ENCODE measurements at regions not wholly inside any gene's neighbourhood (a gene's known extent, or its start where the extent isn't known, plus 50 kb on each side); places are given as distances from the start of the nearest gene placed in this dataset.

DNA sequence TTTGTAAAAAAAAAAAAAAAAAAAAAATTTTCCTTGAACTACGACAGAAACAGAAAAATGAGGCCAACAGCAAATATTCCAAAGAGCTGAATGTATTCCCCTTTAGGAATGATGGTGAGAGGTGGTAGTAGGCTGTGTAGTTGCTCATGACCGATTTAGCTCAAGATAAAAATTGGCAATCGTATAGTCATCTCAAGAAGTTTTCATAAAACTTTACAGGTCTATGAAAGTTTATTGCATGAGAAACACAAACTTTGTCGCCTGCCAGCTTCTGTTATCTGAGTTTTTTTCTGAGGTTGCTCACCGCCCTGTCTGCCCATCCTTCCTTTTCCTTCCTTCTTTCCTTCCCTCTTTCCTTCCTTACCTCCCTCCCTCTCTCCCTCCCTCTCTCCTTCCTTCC lies 605.5 kb downstream of the BCL11B start:
- Histone ChIP-seq H3K9me3 (ENCODE audit: control insufficient read depth in 2 of 2, insufficient read depth in 1 of 2, low read depth in 1 of 2, low read length in 1 of 2) (no peaks in the 10 kb centered on the region), H3K27me3 (ENCODE audit: control insufficient read depth in 3 of 3, insufficient read depth in 3 of 3, low read length in 3 of 3) (no peaks in the 10 kb centered on the region), H3K36me3 (ENCODE audit: control insufficient read depth in 3 of 3, insufficient read depth in 2 of 3, low read depth in 1 of 3, low read length in 3 of 3) (no peaks in the 10 kb centered on the region), H3K4me1 (ENCODE audit: control insufficient read depth in 3 of 3, insufficient read depth in 2 of 3, low read depth in 1 of 3, low read length in 2 of 3) (no peaks in the 10 kb centered on the region), H3K4me3 (ENCODE audit: low read depth in 1 of 3, low read length in 3 of 3) (no peak overlapping the region), H3K27ac (ENCODE audit: low read depth in 1 of 3, low read length in 2 of 3) (no peak overlapping the region)
- 24 to 70% (median 36%) methylated on average over 5 of the region's 5 CpGs for WGBS, 3 donors
- DNase-seq (no peak), FAIRE-seq (no peak)

DNA sequence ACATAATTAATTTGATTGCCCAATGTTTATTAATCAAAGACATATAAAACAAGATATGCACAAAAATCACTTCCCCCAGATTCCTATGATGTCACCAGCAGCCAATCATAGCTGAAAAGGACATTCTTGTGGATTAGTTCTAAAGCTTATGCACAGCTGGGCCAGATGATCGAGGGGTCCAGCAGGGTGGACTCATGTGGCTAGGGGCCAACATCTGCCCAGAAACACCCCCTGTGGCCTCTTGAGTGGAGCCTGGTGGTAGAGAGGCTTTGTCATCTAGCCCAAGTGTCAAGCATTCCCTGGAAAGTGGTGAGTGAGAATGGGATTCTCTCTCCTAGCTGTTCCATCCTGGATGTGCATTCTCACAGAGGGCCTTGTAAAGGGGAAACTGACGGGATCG lies 590.0 kb downstream of the BCL11B start:
- Histone ChIP-seq H3K36me3 (ENCODE audit: control insufficient read depth in 3 of 3, insufficient read depth in 2 of 3, low read depth in 1 of 3, low read length in 3 of 3) (no peaks in the 10 kb centered on the region), H3K9me3 (ENCODE audit: control insufficient read depth in 2 of 2, insufficient read depth in 1 of 2, low read depth in 1 of 2, low read length in 1 of 2) (no peaks in the 10 kb centered on the region), H3K27me3 (ENCODE audit: control insufficient read depth in 3 of 3, insufficient read depth in 3 of 3, low read length in 3 of 3) (no peaks in the 10 kb centered on the region), H3K4me1 (ENCODE audit: control insufficient read depth in 3 of 3, insufficient read depth in 2 of 3, low read depth in 1 of 3, low read length in 2 of 3) (no peaks in the 10 kb centered on the region), H3K27ac (ENCODE audit: low read depth in 1 of 3, low read length in 2 of 3) (no peak overlapping the region), H3K4me3 (ENCODE audit: low read depth in 1 of 3, low read length in 3 of 3) (no peak overlapping the region)
- DNase-seq (no peak), FAIRE-seq (no peak)
- 77 to 85% (median 84%) methylated on average over 3 of the region's 3 CpGs for WGBS, 3 donors

DNA sequence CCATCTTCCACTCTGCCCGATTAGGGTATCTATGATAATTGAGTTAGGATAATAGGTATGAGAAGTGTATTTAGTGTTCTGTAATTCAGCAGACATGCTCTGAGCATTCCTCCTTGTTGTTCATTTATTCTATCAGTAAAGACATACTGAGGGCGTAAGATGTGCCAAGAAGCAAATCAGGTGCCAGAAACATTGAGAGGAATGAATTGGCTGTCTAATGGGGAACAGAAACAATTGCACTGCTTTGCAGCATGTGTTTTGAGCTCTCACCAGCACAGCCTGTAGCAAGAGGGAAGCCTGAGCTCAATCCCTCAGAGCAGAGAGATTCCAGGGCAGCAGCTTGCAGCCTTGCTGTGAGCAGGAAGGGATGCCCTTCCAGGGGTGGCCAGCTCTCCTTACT lies 589.3 kb downstream of the BCL11B start:
- no peak for FAIRE-seq
- Histone ChIP-seq H3K36me3 (ENCODE audit: control insufficient read depth in 3 of 3, insufficient read depth in 2 of 3, low read depth in 1 of 3, low read length in 3 of 3) (no peaks in the 10 kb centered on the region), H3K27ac (ENCODE audit: low read depth in 1 of 3, low read length in 2 of 3) (no peak overlapping the region), H3K27me3 (ENCODE audit: control insufficient read depth in 3 of 3, insufficient read depth in 3 of 3, low read length in 3 of 3) (no peaks in the 10 kb centered on the region), H3K4me1 (ENCODE audit: control insufficient read depth in 3 of 3, insufficient read depth in 2 of 3, low read depth in 1 of 3, low read length in 2 of 3) (no peaks in the 10 kb centered on the region), H3K9me3 (ENCODE audit: control insufficient read depth in 2 of 2, insufficient read depth in 1 of 2, low read depth in 1 of 2, low read length in 1 of 2) (no peaks in the 10 kb centered on the region), H3K4me3 (ENCODE audit: low read depth in 1 of 3, low read length in 3 of 3) (no peak overlapping the region)
- no peak for DNase-seq
- 57 to 75% (median 63%) methylated on average over 2 of the region's 2 CpGs for WGBS, 3 donors

DNA sequence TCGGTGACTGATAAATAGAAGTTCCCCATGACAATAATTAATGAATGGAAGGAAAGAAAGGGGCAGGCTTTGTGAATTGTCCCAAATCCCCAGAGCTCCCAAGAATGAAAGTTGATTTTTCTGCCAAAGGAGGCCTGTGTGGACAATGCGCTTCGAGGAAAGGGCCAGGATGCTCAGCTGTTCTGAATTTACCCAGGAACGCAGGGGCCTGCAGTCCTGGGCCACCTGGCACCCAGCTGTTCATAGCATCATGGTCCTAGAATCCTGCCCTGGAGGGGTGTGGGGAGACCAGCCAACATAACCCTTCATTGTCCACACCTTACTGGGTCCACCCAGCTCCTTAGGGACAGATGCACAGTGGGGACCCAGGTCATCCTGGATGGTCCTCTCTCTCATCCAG lies 587.5 kb downstream of the BCL11B start:
- Histone ChIP-seq H3K36me3 (ENCODE audit: control insufficient read depth in 3 of 3, insufficient read depth in 2 of 3, low read depth in 1 of 3, low read length in 3 of 3) (no peaks in the 10 kb centered on the region), H3K9me3 (ENCODE audit: control insufficient read depth in 2 of 2, insufficient read depth in 1 of 2, low read depth in 1 of 2, low read length in 1 of 2) (no peaks in the 10 kb centered on the region), H3K4me3 (ENCODE audit: low read depth in 1 of 3, low read length in 3 of 3) (no peak overlapping the region), H3K27ac (ENCODE audit: low read depth in 1 of 3, low read length in 2 of 3) (no peak overlapping the region), H3K27me3 (ENCODE audit: control insufficient read depth in 3 of 3, insufficient read depth in 3 of 3, low read length in 3 of 3) (no peaks in the 10 kb centered on the region), H3K4me1 (ENCODE audit: control insufficient read depth in 3 of 3, insufficient read depth in 2 of 3, low read depth in 1 of 3, low read length in 2 of 3) (no peaks in the 10 kb centered on the region)
- DNase-seq: no peak
- no peak for FAIRE-seq
- 78 to 90% (median 89%) methylated on average over 4 of the region's 4 CpGs for WGBS, 3 donors

DNA sequence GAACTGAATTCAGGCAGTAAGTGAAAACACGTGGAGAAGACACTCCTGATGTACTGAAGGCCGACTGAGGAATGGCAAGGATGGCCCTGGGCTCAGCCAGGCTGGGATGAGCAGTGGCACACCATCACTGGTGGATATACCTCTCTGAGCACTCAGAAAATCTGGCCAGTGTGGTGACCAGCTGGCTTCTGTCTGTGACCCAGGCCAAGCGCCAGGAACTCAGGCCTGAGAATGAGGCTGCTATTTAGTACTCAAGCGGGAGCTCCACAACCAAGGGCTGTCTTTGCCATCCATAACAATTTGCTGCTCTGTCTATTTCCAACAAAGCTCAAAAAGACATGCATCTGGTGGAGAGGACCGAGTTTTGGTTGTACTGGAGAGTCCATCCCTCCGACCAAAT lies 586.3 kb downstream of the BCL11B start:
- Histone ChIP-seq H3K4me1 (ENCODE audit: control insufficient read depth in 3 of 3, insufficient read depth in 2 of 3, low read depth in 1 of 3, low read length in 2 of 3) (no peaks in the 10 kb centered on the region), H3K27me3 (ENCODE audit: control insufficient read depth in 3 of 3, insufficient read depth in 3 of 3, low read length in 3 of 3) (no peaks in the 10 kb centered on the region), H3K36me3 (ENCODE audit: control insufficient read depth in 3 of 3, insufficient read depth in 2 of 3, low read depth in 1 of 3, low read length in 3 of 3) (no peaks in the 10 kb centered on the region), H3K4me3 (ENCODE audit: low read depth in 1 of 3, low read length in 3 of 3) (no peak overlapping the region), H3K9me3 (ENCODE audit: control insufficient read depth in 2 of 2, insufficient read depth in 1 of 2, low read depth in 1 of 2, low read length in 1 of 2) (no peaks in the 10 kb centered on the region), H3K27ac (ENCODE audit: low read depth in 1 of 3, low read length in 2 of 3) (no peak overlapping the region)
- 82 to 87% (median 84%) methylated on average over 6 of the region's 6 CpGs for WGBS, 3 donors
- FAIRE-seq: no peak
- DNase-seq: no peak

DNA sequence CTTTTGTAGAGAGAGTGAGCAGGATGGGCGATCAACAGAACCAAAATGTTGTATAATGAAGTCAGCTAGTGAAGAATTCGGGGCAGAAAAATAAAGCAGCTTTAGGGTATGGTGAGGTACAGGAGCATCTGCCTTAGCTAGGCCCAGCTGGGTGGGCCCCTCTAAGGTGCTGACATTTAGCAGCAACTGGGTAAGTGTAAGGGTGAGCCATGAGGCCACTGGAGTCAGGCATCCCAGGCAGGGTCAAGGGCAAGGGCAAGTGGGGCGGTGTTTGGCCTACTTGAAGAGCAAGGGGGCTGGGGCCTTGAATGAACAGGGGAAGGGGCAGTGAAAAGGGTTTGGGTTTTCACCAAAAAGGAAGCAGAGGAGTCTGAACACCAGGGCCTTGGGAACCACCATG lies 583.6 kb downstream of the BCL11B start:
- 77 to 97% (median 94%) methylated on average over 3 of the region's 3 CpGs for WGBS, 3 donors
- no peaks in the 10 kb centered on the region for H3K27me3 ChIP-seq (ENCODE audit: control insufficient read depth in 3 of 3, insufficient read depth in 3 of 3, low read length in 3 of 3)

DNA sequence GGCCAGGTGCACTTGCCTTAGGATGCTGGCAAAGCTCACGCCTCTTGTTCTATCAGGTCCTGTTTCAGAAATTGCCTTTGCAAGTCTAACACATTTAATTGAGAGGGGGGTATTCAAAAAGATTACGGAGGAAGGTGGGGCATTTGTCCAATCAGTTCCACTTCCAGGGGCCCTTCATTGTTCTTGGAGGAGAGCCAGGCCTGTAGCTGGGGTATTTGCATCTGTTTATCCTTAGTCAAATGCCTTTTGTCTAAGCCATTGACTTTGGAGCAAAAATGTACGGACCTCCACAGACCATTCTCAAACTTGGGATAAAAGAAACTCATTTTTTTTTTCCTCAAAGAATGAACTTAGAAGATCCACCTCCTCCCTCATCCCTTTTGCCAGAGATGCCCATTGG lies 582.0 kb downstream of the BCL11B start:
- Histone ChIP-seq H3K4me1 (ENCODE audit: control insufficient read depth in 3 of 3, insufficient read depth in 2 of 3, low read depth in 1 of 3, low read length in 2 of 3) (no peaks in the 10 kb centered on the region), H3K27me3 (ENCODE audit: control insufficient read depth in 3 of 3, insufficient read depth in 3 of 3, low read length in 3 of 3) (no peaks in the 10 kb centered on the region), H3K27ac (ENCODE audit: low read depth in 1 of 3, low read length in 2 of 3) (no peak overlapping the region), H3K9me3 (ENCODE audit: control insufficient read depth in 2 of 2, insufficient read depth in 1 of 2, low read depth in 1 of 2, low read length in 1 of 2) (no peaks in the 10 kb centered on the region), H3K36me3 (ENCODE audit: control insufficient read depth in 3 of 3, insufficient read depth in 2 of 3, low read depth in 1 of 3, low read length in 3 of 3) (no peaks in the 10 kb centered on the region), H3K4me3 (ENCODE audit: low read depth in 1 of 3, low read length in 3 of 3) (no peak overlapping the region)
- 60 to 66% (median 64%) methylated on average over 3 of the region's 3 CpGs for WGBS, 3 donors
- FAIRE-seq (no peak), DNase-seq (no peak)

More for the DNA sequence above, 583.6 kb downstream of the BCL11B start:
- FAIRE-seq: no peak
- Histone ChIP-seq H3K4me3 (ENCODE audit: low read depth in 1 of 3, low read length in 3 of 3) (no peak overlapping the region), H3K4me1 (ENCODE audit: control insufficient read depth in 3 of 3, insufficient read depth in 2 of 3, low read depth in 1 of 3, low read length in 2 of 3) (no peaks in the 10 kb centered on the region), H3K27ac (ENCODE audit: low read depth in 1 of 3, low read length in 2 of 3) (no peak overlapping the region), H3K9me3 (ENCODE audit: control insufficient read depth in 2 of 2, insufficient read depth in 1 of 2, low read depth in 1 of 2, low read length in 1 of 2) (no peaks in the 10 kb centered on the region), H3K36me3 (ENCODE audit: control insufficient read depth in 3 of 3, insufficient read depth in 2 of 3, low read depth in 1 of 3, low read length in 3 of 3) (no peaks in the 10 kb centered on the region)
- DNase-seq: no peak

DNA sequence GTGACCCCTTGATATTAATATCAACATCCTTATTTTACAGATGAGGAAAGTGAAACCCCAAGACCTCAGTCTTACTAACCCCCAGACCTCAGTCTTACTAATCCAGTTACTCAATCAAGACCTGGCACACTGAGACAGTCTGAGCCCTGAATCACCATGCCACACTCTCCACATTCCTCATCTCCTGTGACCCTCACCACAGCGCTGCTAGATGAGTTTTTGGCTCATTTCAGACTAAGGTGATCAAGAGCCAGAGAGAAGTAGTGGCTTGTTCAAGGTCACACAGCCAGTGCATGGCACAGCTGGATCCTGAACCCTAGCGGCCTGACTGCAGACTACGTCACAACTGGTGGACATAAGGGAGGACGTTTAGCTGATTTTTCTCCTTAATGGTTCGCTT lies 579.2 kb downstream of the BCL11B start:
- FAIRE-seq (no peak), DNase-seq (no peak)
- no peak overlapping the region for H3K4me3 ChIP-seq (ENCODE audit: low read depth in 1 of 3, low read length in 3 of 3)
- peaks cover 0 to 3% of the 10 kb centered on the region in 2 donors for H3K9me3 ChIP-seq (ENCODE audit: control insufficient read depth in 2 of 2, insufficient read depth in 1 of 2, low read depth in 1 of 2, low read length in 1 of 2)
- no peaks in the 10 kb centered on the region for H3K4me1 ChIP-seq (ENCODE audit: control insufficient read depth in 3 of 3, insufficient read depth in 2 of 3, low read depth in 1 of 3, low read length in 2 of 3)
- H3K27ac ChIP-seq (ENCODE audit: low read depth in 1 of 3, low read length in 2 of 3): no peak overlapping the region
- H3K36me3 ChIP-seq (ENCODE audit: control insufficient read depth in 3 of 3, insufficient read depth in 2 of 3, low read depth in 1 of 3, low read length in 3 of 3): no peaks in the 10 kb centered on the region
- 67 to 76% (median 69%) methylated on average over 5 of the region's 5 CpGs for WGBS, 3 donors
- no peaks in the 10 kb centered on the region for H3K27me3 ChIP-seq (ENCODE audit: control insufficient read depth in 3 of 3, insufficient read depth in 3 of 3, low read length in 3 of 3)

DNA sequence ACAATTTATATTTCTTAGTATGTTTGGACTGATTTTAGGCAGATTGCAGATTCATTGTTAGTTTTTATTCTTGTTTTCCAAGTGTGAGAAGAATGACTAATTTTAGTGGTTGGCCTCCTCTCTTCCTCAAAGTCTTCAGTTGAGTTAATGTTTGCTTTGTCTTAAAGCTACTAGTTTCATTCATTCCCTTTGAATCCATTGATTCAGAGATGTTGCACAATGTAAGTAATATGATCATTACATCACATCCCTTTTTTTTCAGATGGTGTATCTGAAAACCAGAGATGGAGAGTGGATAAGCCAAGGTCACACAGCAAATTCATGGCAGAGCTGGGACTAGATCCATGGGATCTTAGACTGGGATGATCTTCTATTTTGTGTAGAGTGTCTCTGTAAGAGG lies 577.5 kb downstream of the BCL11B start:
- H3K4me3 ChIP-seq (ENCODE audit: low read depth in 1 of 3, low read length in 3 of 3): no peak overlapping the region
- H3K27ac ChIP-seq (ENCODE audit: low read depth in 1 of 3, low read length in 2 of 3): no peak overlapping the region
- H3K9me3 ChIP-seq (ENCODE audit: control insufficient read depth in 2 of 2, insufficient read depth in 1 of 2, low read depth in 1 of 2, low read length in 1 of 2): peaks cover 0 to 3% of the 10 kb centered on the region in 2 donors
- FAIRE-seq (no peak), DNase-seq (no peak)
- no peaks in the 10 kb centered on the region for H3K36me3 ChIP-seq (ENCODE audit: control insufficient read depth in 3 of 3, insufficient read depth in 2 of 3, low read depth in 1 of 3, low read length in 3 of 3)
- H3K4me1 ChIP-seq (ENCODE audit: control insufficient read depth in 3 of 3, insufficient read depth in 2 of 3, low read depth in 1 of 3, low read length in 2 of 3): no peaks in the 10 kb centered on the region
- H3K27me3 ChIP-seq (ENCODE audit: control insufficient read depth in 3 of 3, insufficient read depth in 3 of 3, low read length in 3 of 3): no peaks in the 10 kb centered on the region
